IMR-90 (cell line): ENCODE measurements at regions not wholly inside any gene's neighbourhood (a gene's known extent, or its start where the extent isn't known, plus 50 kb on each side); places are given as distances from the start of the nearest gene placed in this dataset.

Source experiments
- BHLHE40 ChIP-seq: fragments of 150-350 bp; IDR thresholded peaks from 2 replicates; pipeline ENCODE4 v1.6.1; 2016; ENCODE audit warnings: mild to moderate bottlenecking, low read depth, low read length
- CEBPB ChIP-seq: IDR thresholded peaks from 2 replicates; pipeline ENCODE4 v1.6.1; 2012; ENCODE audit warnings: low read depth, low read length, improper control_type of control experiment
- CHD1 ChIP-seq: IDR thresholded peaks from 2 replicates; pipeline ENCODE4 v1.6.1; 2012; ENCODE audit warnings: low read depth, low read length, improper control_type of control experiment
- FOS ChIP-seq: fragments of 150-350 bp; IDR thresholded peaks from 2 replicates; pipeline ENCODE4 v1.6.1; 2016; ENCODE audit warnings: low read depth, low read length
- MXI1 ChIP-seq: IDR thresholded peaks from 2 replicates; pipeline ENCODE4 v1.6.1; 2012; ENCODE audit warnings: low read depth, mild to moderate bottlenecking, low read length, moderate library complexity, borderline replicate concordance
- POLR2A ChIP-seq: IDR thresholded peaks from 2 replicates; pipeline ENCODE4 v1.6.1; 2012; ENCODE audit warnings: mild to moderate bottlenecking, low read depth, low read length
- RCOR1 ChIP-seq: IDR thresholded peaks from 2 replicates; pipeline ENCODE4 v1.6.1; 2012; ENCODE audit warnings: mild to moderate bottlenecking, low read length, improper control_type of control experiment; ENCODE audit not compliant: insufficient replicate concordance
- RFX5 ChIP-seq: IDR thresholded peaks from 2 replicates; pipeline ENCODE4 v1.8.0; 2012; ENCODE audit warnings: low read depth, mild to moderate bottlenecking, low read length, moderate library complexity
- TF ChIP-seq, protein P1 (sequence below): conservative IDR thresholded peaks from 2 replicates; pipeline ENCODE4 v1.5.1; 2012; ENCODE audit warnings: mild to moderate bottlenecking, low read depth, low read length, improper control_type of control experiment
- TF ChIP-seq, protein P2 (sequence below): fragments of 150-350 bp; IDR thresholded peaks from 2 replicates; pipeline ENCODE4 v1.6.1; 2016; ENCODE audit warnings: low read depth, mild to moderate bottlenecking, low read length, moderate library complexity, borderline replicate concordance
- TF ChIP-seq, protein P3 (sequence below): fragments of 150-350 bp; IDR thresholded peaks from 2 replicates; pipeline ENCODE4 v1.6.1; 2017; ENCODE audit warnings: mild to moderate bottlenecking, antibody characterized with exemption, low read length, low read depth

DNA sequence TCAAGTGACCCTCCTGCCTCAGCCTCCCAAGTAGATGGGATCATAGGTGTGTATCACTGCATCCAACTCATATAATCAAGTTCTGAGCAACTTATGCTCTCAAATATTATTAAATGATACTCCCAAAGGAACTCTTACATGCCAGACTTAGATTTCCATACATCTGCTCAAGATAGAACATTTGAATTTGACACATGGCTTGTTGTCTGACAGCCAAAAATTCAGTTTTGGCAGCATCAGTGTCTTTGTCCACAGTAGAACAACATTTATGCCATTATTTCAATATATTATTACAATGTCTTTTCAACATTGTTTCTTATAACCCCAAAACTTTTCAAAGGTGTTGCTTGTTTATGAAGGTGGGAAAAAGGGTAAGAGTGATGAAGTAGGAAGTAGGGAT is 116.2 kb downstream of the SUCNR1 start:
- TF ChIP-seq POLR2A = no peak
- TF ChIP-seq, protein P1, sequence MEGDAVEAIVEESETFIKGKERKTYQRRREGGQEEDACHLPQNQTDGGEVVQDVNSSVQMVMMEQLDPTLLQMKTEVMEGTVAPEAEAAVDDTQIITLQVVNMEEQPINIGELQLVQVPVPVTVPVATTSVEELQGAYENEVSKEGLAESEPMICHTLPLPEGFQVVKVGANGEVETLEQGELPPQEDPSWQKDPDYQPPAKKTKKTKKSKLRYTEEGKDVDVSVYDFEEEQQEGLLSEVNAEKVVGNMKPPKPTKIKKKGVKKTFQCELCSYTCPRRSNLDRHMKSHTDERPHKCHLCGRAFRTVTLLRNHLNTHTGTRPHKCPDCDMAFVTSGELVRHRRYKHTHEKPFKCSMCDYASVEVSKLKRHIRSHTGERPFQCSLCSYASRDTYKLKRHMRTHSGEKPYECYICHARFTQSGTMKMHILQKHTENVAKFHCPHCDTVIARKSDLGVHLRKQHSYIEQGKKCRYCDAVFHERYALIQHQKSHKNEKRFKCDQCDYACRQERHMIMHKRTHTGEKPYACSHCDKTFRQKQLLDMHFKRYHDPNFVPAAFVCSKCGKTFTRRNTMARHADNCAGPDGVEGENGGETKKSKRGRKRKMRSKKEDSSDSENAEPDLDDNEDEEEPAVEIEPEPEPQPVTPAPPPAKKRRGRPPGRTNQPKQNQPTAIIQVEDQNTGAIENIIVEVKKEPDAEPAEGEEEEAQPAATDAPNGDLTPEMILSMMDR = no peak
- no peak for TF ChIP-seq CEBPB
- TF ChIP-seq, protein P2, sequence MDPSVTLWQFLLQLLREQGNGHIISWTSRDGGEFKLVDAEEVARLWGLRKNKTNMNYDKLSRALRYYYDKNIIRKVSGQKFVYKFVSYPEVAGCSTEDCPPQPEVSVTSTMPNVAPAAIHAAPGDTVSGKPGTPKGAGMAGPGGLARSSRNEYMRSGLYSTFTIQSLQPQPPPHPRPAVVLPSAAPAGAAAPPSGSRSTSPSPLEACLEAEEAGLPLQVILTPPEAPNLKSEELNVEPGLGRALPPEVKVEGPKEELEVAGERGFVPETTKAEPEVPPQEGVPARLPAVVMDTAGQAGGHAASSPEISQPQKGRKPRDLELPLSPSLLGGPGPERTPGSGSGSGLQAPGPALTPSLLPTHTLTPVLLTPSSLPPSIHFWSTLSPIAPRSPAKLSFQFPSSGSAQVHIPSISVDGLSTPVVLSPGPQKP = no peak
- no peak for TF ChIP-seq RCOR1
- TF ChIP-seq, protein P3, sequence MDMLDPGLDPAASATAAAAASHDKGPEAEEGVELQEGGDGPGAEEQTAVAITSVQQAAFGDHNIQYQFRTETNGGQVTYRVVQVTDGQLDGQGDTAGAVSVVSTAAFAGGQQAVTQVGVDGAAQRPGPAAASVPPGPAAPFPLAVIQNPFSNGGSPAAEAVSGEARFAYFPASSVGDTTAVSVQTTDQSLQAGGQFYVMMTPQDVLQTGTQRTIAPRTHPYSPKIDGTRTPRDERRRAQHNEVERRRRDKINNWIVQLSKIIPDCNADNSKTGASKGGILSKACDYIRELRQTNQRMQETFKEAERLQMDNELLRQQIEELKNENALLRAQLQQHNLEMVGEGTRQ = no peak
- TF ChIP-seq RFX5 = no peak
- no peak for TF ChIP-seq CHD1
- TF ChIP-seq MXI1 = no peak
- no peak for TF ChIP-seq BHLHE40
- no peak for TF ChIP-seq FOS
